Esophagus muscularis mucosa (tissue), 4 donors: ENCODE measurements at regions not wholly inside any gene's neighbourhood (a gene's known extent, or its start where the extent isn't known, plus 50 kb on each side); places are given as distances from the start of the nearest gene placed in this dataset.

Experiments
- DNase-seq: peaks from one replicate; pipeline ENCODE4 v3.0.0-alpha.2; 2017; ENCODE audit errors: extremely low spot score
- H3K27ac ChIP-seq, 4 donors: fragments of 200-600 bp; sonication (generic); replicated peaks in 1 of 4; 1 replicate in 3 of 4; 2 replicates in 1 of 4; pipeline ENCODE4 v1.5.1; 2016 to 2019; ENCODE audit warnings: mild to moderate bottlenecking in 1 of 4
- H3K27me3 ChIP-seq, 4 donors: fragments of 200-600 bp; sonication (generic); one replicate each; pipeline versions ENCODE4 v1.5.1 to v1.6.0; 2016 to 2019
- H3K36me3 ChIP-seq, 4 donors: fragments of 200-600 bp; sonication (generic); one replicate each; pipeline ENCODE4 v1.5.1; 2016 to 2019
- H3K4me1 ChIP-seq, 4 donors: fragments of 200-600 bp; sonication (generic); one replicate each; pipeline ENCODE4 v1.5.1; 2016 to 2019
- H3K4me3 ChIP-seq, 4 donors: fragments of 200-600 bp; sonication (generic); 1 replicate in 2 of 4; 2 replicates in 2 of 4; pipeline ENCODE4 v1.5.1; 2016 to 2019; ENCODE audit warnings: mild to moderate bottlenecking in 4 of 4, moderate library complexity in 1 of 4
- H3K9me3 ChIP-seq, 4 donors: fragments of 200-600 bp; sonication (generic); 1 replicate in 3 of 4; 2 replicates in 1 of 4; pipeline ENCODE4 v1.5.1; 2016 to 2019
- CTCF ChIP-seq, 3 experiments: fragments of 200-600 bp in 2 of 3; fragments of 450-650 bp in 1 of 3; sonication (generic) in 2 of 3; IDR thresholded peaks; one replicate each; pipeline ENCODE4 v1.5.1; 2017 to 2019; ENCODE audit warnings: antibody characterized with exemption in 3 of 3, mild to moderate bottlenecking in 2 of 3, moderate library complexity in 1 of 3
- EP300 ChIP-seq: sonication (generic); formaldehyde crosslinking; IDR thresholded peaks from one replicate; pipeline ENCODE4 v1.6.1; 2017; ENCODE audit warnings: antibody characterized with exemption
- POLR2A ChIP-seq: fragments of 450-650 bp; IDR thresholded peaks from one replicate; pipeline ENCODE4 v1.6.1; 2017; ENCODE audit warnings: antibody characterized with exemption, moderate library complexity, mild to moderate bottlenecking, low read depth
- POLR2AphosphoS5 ChIP-seq, 2 donors: sonication (generic); formaldehyde crosslinking; IDR thresholded peaks; one replicate each; pipeline ENCODE4 v1.6.1; 2017; ENCODE audit warnings: antibody characterized with exemption in 2 of 2
- WGBS: methylation state at CpG from one replicate; pipeline ENCODE4 v1.1.5; 2018; 5-methylcytosine and 5-hydroxymethylcytosine counted together
- intact Hi-C: fragments of 100-400 bp; cut with DNase I; formaldehyde crosslinking; loops from one replicate; pipeline ENCODE4 v1.15.1; 2023

- DNase-seq: no peak
- Histone ChIP-seq H3K27ac (no peak overlapping the region), H3K27me3 (peaks cover 0 to 63% (median 0%) of the 10 kb centered on the region in 4 donors), H3K36me3 (no peaks in the 10 kb centered on the region), H3K4me3 (no peak overlapping the region), H3K4me1 (peaks cover 0 to 9% (median 7%) of the 10 kb centered on the region in 4 donors), H3K9me3 (no peaks in the 10 kb centered on the region)
- intact Hi-C loops: no loop called here
- no peak for TF ChIP-seq EP300
- TF ChIP-seq CTCF (IDR thresholded peaks at IDR 0.05): no peak
- no peak for TF ChIP-seq POLR2AphosphoS5 (IDR thresholded peaks at IDR 0.05)
- TF ChIP-seq POLR2A: no peak
- WGBS: 91% methylated on average over 6 of the region's 6 CpGs
Measured at GRCh38 chr16:79320956-79321355, 279.6 kb downstream of the MAF start.

GRCh38 chr16:79318143-79318899, 282.2 kb downstream of the MAF start:
- TF ChIP-seq CTCF (IDR thresholded peaks at IDR 0.05): no peak
- TF ChIP-seq EP300: no peak
- no peak for TF ChIP-seq POLR2AphosphoS5 (IDR thresholded peaks at IDR 0.05)
- TF ChIP-seq POLR2A: no peak
- WGBS: 55% methylated on average over 4 of the region's 4 CpGs

GRCh38 chr16:79317521-79317920, 283.0 kb downstream of the MAF start:
- Histone ChIP-seq H3K27ac (no peak overlapping the region), H3K36me3 (no peaks in the 10 kb centered on the region), H3K4me3 (no peak overlapping the region), H3K27me3 (peaks cover 0 to 50% (median 0%) of the 10 kb centered on the region in 4 donors), H3K4me1 (peaks cover 0 to 9% (median 7%) of the 10 kb centered on the region in 4 donors), H3K9me3 (no peaks in the 10 kb centered on the region)
- intact Hi-C loops: no loop called here
- DNase-seq: no peak
- WGBS: 63% methylated on average over 2 of the region's 2 CpGs
- TF ChIP-seq EP300: no peak

More at GRCh38 chr16:79318143-79318899, 282.2 kb downstream of the MAF start:
- peaks cover 0 to 53% (median 0%) of the 10 kb centered on the region in 4 donors for H3K27me3 ChIP-seq
- H3K4me3 ChIP-seq: no peak overlapping the region
- no peak overlapping the region for H3K27ac ChIP-seq
- H3K9me3 ChIP-seq: no peaks in the 10 kb centered on the region
- intact Hi-C loops: no loop called here
- DNase-seq: no peak
- H3K4me1 ChIP-seq: peaks cover 0 to 9% (median 7%) of the 10 kb centered on the region in 4 donors
- H3K36me3 ChIP-seq: no peaks in the 10 kb centered on the region

DNA sequence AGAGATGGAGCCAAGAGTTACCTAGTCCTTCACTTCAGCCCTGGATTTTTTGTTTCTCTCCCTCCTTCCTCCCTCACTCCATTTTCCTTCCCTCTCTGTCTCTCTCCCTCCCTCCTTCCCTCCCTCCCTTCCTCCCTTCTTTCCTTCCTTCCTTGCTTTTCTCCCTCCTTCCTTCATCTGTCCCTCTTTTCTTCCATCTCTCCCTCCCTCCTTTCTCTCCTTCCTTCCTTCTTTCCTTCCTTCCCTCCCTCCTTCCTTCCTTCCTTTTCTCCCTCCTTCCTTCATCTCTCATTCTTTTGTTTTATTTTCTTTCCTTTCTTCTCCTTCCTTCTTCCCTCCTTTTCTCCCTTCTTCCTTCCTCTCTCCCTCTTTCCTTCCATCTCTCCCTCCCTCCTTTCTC, 283.5 kb downstream of the MAF start:
- H3K4me1 ChIP-seq: peaks cover 0 to 9% (median 7%) of the 10 kb centered on the region in 4 donors
- intact Hi-C loops: no loop called here
- H3K27ac ChIP-seq: no peak overlapping the region
- no peak for TF ChIP-seq POLR2A
- no peak for TF ChIP-seq EP300
- no peak for TF ChIP-seq CTCF (IDR thresholded peaks at IDR 0.05)
- TF ChIP-seq POLR2AphosphoS5 (IDR thresholded peaks at IDR 0.05): no peak
- no peak overlapping the region for H3K4me3 ChIP-seq
- H3K9me3 ChIP-seq: no peaks in the 10 kb centered on the region
- no peaks in the 10 kb centered on the region for H3K36me3 ChIP-seq
- peaks cover 0 to 45% (median 0%) of the 10 kb centered on the region in 4 donors for H3K27me3 ChIP-seq
- DNase-seq: no peak

DNA sequence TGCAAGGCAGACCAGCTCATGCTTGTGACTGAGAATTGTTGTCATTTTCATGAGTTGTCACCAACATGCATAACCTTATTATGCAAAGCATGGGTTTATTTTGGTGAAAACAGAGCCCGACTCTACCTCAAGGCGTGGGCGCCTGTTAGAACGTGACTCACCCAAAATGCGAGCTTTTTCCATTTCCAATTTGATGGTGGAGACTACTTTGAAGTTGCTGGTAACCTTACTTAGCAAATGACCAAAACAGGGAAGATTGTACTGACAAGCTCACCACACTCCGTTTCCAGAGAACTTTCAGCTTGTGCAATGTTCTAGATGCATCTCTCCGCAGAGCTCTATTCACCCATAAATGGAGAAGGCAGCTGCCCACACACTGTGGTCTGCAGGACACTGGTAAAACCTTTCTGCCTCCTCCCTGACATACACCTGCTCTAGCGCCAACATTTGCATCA, 284.5 kb downstream of the MAF start:
- intact Hi-C loops: no loop called here
- DNase-seq: no peak
- no peaks in the 10 kb centered on the region for H3K36me3 ChIP-seq
- TF ChIP-seq POLR2A: no peak
- TF ChIP-seq CTCF (IDR thresholded peaks at IDR 0.05): no peak
- no peak for TF ChIP-seq EP300
- TF ChIP-seq POLR2AphosphoS5 (IDR thresholded peaks at IDR 0.05): no peak
- H3K4me1 ChIP-seq: peaks cover 0 to 9% (median 7%) of the 10 kb centered on the region in 4 donors
- 87% methylated on average over 8 of the region's 8 CpGs for WGBS
- no peak overlapping the region for H3K4me3 ChIP-seq
- H3K27me3 ChIP-seq: peaks cover 0 to 40% (median 0%) of the 10 kb centered on the region in 4 donors
- H3K9me3 ChIP-seq: no peaks in the 10 kb centered on the region
- H3K27ac ChIP-seq: no peak overlapping the region
